Body of pancreas (tissue), 4 donors: ENCODE measurements at regions not wholly inside any gene's neighbourhood (a gene's known extent, or its start where the extent isn't known, plus 50 kb on each side); places are given as distances from the start of the nearest gene placed in this dataset.

Experiments
- POLR2A ChIP-seq, 3 donors: fragments of 450-650 bp; IDR thresholded peaks; one replicate each; pipeline ENCODE4 v1.6.1; 2016; ENCODE audit warnings: antibody characterized with exemption in 3 of 3, mild to moderate bottlenecking in 2 of 3
- TF ChIP-seq, protein P1 (sequence below), 7 experiments: fragments of 450-650 bp in 4 of 7; fragments of 200-600 bp in 3 of 7; sonication (generic) in 3 of 7; IDR thresholded peaks; one replicate each; pipeline ENCODE4 v1.5.1; 2016 to 2019; ENCODE audit warnings: antibody characterized with exemption in 7 of 7

DNA sequence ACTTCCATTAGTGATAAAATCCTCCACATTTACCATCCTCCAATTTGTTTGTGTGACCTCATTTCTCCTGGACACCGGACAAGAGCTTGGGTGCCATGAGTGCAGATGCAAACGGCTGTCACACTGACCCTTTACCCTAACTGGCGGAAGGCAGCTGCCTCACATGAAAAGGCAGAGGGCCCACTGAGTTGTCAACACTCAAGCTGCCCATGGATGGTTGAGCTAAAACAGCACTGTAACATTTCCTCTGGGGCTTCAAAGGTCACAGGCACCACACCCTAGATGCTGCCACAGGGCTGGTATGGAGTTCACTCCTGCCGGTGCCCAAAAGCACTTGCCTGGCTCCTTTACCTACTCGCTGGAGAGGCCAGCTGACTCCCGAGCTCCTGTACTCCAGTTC lies 653.4 kb downstream of the KCNT2 start:
- no peak for TF ChIP-seq POLR2A (IDR thresholded peaks at IDR 0.05)
- TF ChIP-seq, protein P1, sequence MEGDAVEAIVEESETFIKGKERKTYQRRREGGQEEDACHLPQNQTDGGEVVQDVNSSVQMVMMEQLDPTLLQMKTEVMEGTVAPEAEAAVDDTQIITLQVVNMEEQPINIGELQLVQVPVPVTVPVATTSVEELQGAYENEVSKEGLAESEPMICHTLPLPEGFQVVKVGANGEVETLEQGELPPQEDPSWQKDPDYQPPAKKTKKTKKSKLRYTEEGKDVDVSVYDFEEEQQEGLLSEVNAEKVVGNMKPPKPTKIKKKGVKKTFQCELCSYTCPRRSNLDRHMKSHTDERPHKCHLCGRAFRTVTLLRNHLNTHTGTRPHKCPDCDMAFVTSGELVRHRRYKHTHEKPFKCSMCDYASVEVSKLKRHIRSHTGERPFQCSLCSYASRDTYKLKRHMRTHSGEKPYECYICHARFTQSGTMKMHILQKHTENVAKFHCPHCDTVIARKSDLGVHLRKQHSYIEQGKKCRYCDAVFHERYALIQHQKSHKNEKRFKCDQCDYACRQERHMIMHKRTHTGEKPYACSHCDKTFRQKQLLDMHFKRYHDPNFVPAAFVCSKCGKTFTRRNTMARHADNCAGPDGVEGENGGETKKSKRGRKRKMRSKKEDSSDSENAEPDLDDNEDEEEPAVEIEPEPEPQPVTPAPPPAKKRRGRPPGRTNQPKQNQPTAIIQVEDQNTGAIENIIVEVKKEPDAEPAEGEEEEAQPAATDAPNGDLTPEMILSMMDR (IDR thresholded peaks at IDR 0.05): no peak
